ENCODE measurements at regions not wholly inside any gene's neighbourhood (a gene's known extent, or its start where the extent isn't known, plus 50 kb on each side); places are given as distances from the start of the nearest gene placed in this dataset.
"Not testable (repeated sequence)": the region's sequence is repeated elsewhere in the genome, so short reads cannot be mapped to it uniquely, and the experiment has no call there.

GRCh38 chr3:178349218-178349596 lies 187.0 kb upstream of the KCNMB2 start:
- TF ChIP-seq, protein P1, sequence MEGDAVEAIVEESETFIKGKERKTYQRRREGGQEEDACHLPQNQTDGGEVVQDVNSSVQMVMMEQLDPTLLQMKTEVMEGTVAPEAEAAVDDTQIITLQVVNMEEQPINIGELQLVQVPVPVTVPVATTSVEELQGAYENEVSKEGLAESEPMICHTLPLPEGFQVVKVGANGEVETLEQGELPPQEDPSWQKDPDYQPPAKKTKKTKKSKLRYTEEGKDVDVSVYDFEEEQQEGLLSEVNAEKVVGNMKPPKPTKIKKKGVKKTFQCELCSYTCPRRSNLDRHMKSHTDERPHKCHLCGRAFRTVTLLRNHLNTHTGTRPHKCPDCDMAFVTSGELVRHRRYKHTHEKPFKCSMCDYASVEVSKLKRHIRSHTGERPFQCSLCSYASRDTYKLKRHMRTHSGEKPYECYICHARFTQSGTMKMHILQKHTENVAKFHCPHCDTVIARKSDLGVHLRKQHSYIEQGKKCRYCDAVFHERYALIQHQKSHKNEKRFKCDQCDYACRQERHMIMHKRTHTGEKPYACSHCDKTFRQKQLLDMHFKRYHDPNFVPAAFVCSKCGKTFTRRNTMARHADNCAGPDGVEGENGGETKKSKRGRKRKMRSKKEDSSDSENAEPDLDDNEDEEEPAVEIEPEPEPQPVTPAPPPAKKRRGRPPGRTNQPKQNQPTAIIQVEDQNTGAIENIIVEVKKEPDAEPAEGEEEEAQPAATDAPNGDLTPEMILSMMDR (IDR thresholded peaks at IDR 0.05), result not testable (repeated sequence)
- TF ChIP-seq EZH2 (IDR thresholded peaks at IDR 0.05; ENCODE audit: borderline replicate concordance, insufficient read depth, low read depth, low read length, poor library complexity, severe bottlenecking), result not testable (repeated sequence)
